ENCODE measurements at regions not wholly inside any gene's neighbourhood (a gene's known extent, or its start where the extent isn't known, plus 50 kb on each side); places are given as distances from the start of the nearest gene placed in this dataset.
"Not testable (repeated sequence)": the region's sequence is repeated elsewhere in the genome, so short reads cannot be mapped to it uniquely, and the experiment has no call there.

- POLR2A ChIA-PET: no interaction called here
Observed at GRCh38 chr6:145155411-145155810, 579.9 kb downstream of the EPM2A start.

GRCh38 chr6:145155873-145156782 lies 579.2 kb downstream of the EPM2A start:
- ATAC-seq (ENCODE audit: poor library complexity) (no peak), DNase-seq (no peak)
- peaks cover 8% of the 10 kb centered on the region for H3K9me3 Mint-ChIP-seq
- H3K9me3 ChIP-seq (ENCODE audit: control insufficient read depth in 1 of 2, insufficient read depth in 1 of 2, low read length in 2 of 2): peaks cover 4 to 8% of the 10 kb centered on the region in 2 experiments
- no peaks in the 10 kb centered on the region for H3K36me3 ChIP-seq (ENCODE audit: insufficient read depth, low read length)
- H3K4me1 ChIP-seq (ENCODE audit: insufficient read depth, low read length): no peaks in the 10 kb centered on the region
- no peak overlapping the region for H3K4me3 ChIP-seq (ENCODE audit: low read length)
- no peak overlapping the region for H3K27ac Mint-ChIP-seq
- ChIA-PET POLR2A (no interaction called here), CTCF (no interaction called here)
- intact Hi-C loops (cut with DNase I, micrococcal nuclease): no loop called here
- TF ChIP-seq CTCF (IDR thresholded peaks at IDR 0.05): no peak
- no peaks in the 10 kb centered on the region for H3K4me1 Mint-ChIP-seq (ENCODE audit: low read depth)
- H3K27ac ChIP-seq (ENCODE audit: low read depth in 1 of 2, low read length in 2 of 2): no peak overlapping the region
- no peak overlapping the region for H3K4me3 Mint-ChIP-seq
- H3K27me3 ChIP-seq (ENCODE audit: control insufficient read depth in 1 of 2, insufficient read depth in 2 of 2, low read length in 2 of 2): peaks cover 0 to 4% of the 10 kb centered on the region in 2 experiments
- H3K36me3 Mint-ChIP-seq (ENCODE audit: low read depth): no peaks in the 10 kb centered on the region
- H3K27me3 Mint-ChIP-seq: peaks cover 8% of the 10 kb centered on the region

More at GRCh38 chr6:145155411-145155810, 579.9 kb downstream of the EPM2A start:
- Histone ChIP-seq H3K4me3 (ENCODE audit: low read length) (no peak overlapping the region), H3K4me1 (ENCODE audit: insufficient read depth, low read length) (no peaks in the 10 kb centered on the region), H3K36me3 (ENCODE audit: insufficient read depth, low read length) (no peaks in the 10 kb centered on the region), H3K9me3 (ENCODE audit: control insufficient read depth in 1 of 2, insufficient read depth in 1 of 2, low read length in 2 of 2) (peaks cover 4 to 8% of the 10 kb centered on the region in 2 experiments), H3K27ac (ENCODE audit: low read depth in 1 of 2, low read length in 2 of 2) (no peak overlapping the region), H3K27me3 (ENCODE audit: control insufficient read depth in 1 of 2, insufficient read depth in 2 of 2, low read length in 2 of 2) (peaks cover 0 to 4% of the 10 kb centered on the region in 2 experiments)
- H3K9me3 Mint-ChIP-seq: peaks cover 8% of the 10 kb centered on the region
- intact Hi-C loops (cut with DNase I, micrococcal nuclease): no loop called here
- TF ChIP-seq CTCF (IDR thresholded peaks at IDR 0.05): no peak
- ATAC-seq (ENCODE audit: poor library complexity) (no peak), DNase-seq (no peak)
- H3K4me3 Mint-ChIP-seq: no peak overlapping the region
- no peaks in the 10 kb centered on the region for H3K36me3 Mint-ChIP-seq (ENCODE audit: low read depth)
- CTCF ChIA-PET: interaction anchor here (1.3 kb wide), 1 partner anchor 9 kb away, joined by 3 read pairs; no protein-coding TSS in a partner anchor
- H3K4me1 Mint-ChIP-seq (ENCODE audit: low read depth): no peaks in the 10 kb centered on the region
- H3K27ac Mint-ChIP-seq: no peak overlapping the region
- H3K27me3 Mint-ChIP-seq: peaks cover 8% of the 10 kb centered on the region

GRCh38 chr6:145158636-145159035 lies 576.7 kb downstream of the EPM2A start:
- H3K4me1 Mint-ChIP-seq (ENCODE audit: low read depth): not testable (repeated sequence)

More at GRCh38 chr6:145158636-145159035, 576.7 kb downstream of the EPM2A start:
- H3K27me3 ChIP-seq (ENCODE audit: control insufficient read depth in 1 of 2, insufficient read depth in 2 of 2, low read length in 2 of 2); H3K9me3 Mint-ChIP-seq; H3K27ac Mint-ChIP-seq; intact Hi-C loops (cut with DNase I, micrococcal nuclease); CTCF ChIA-PET; POLR2A ChIA-PET; H3K36me3 ChIP-seq (ENCODE audit: insufficient read depth, low read length); H3K4me3 ChIP-seq (ENCODE audit: low read length); H3K4me1 ChIP-seq (ENCODE audit: insufficient read depth, low read length); DNase-seq; H3K9me3 ChIP-seq (ENCODE audit: control insufficient read depth in 1 of 2, insufficient read depth in 1 of 2, low read length in 2 of 2); H3K27me3 Mint-ChIP-seq; H3K4me3 Mint-ChIP-seq; ATAC-seq (ENCODE audit: poor library complexity); H3K36me3 Mint-ChIP-seq (ENCODE audit: low read depth); H3K27ac ChIP-seq (ENCODE audit: low read depth in 1 of 2, low read length in 2 of 2): not testable (repeated sequence)

All from CD4-positive, alpha-beta T cell (primary cell).